PFSK-1 (cell line): ENCODE measurements at regions not wholly inside any gene's neighbourhood (a gene's known extent, or its start where the extent isn't known, plus 50 kb on each side); places are given as distances from the start of the nearest gene placed in this dataset.

Experiments
- FOXP2 ChIP-seq: optimal IDR thresholded peaks from 2 replicates; pipeline ENCODE3; 2011; ENCODE audit warnings: borderline replicate concordance, control low read depth, inconsistent platforms; ENCODE audit not compliant: insufficient read depth; ENCODE audit errors: extremely low read length, extremely low read depth
- POLR2AphosphoS5 ChIP-seq: IDR thresholded peaks from 2 replicates; pipeline ENCODE4 v1.6.1; 2012; ENCODE audit warnings: low read depth, mild to moderate bottlenecking, control low read depth, low read length, moderate library complexity
- SIN3A ChIP-seq: IDR thresholded peaks from 2 replicates; pipeline ENCODE4 v1.6.1; 2012; ENCODE audit warnings: mild to moderate bottlenecking, low read length, moderate library complexity, borderline replicate concordance; ENCODE audit not compliant: insufficient read depth
- TAF1 ChIP-seq: IDR thresholded peaks from 2 replicates; pipeline ENCODE4 v1.6.1; 2012; ENCODE audit warnings: low read length, control low read depth, borderline replicate concordance; ENCODE audit not compliant: insufficient read depth
- TF ChIP-seq, protein P1 (sequence below), 2 experiments: IDR thresholded peaks; 2 replicates each; pipeline versions ENCODE4 v1.6.1 to v1.8.0; 2011 to 2012; ENCODE audit warnings: low read depth in 2 of 2, low read length in 2 of 2, control low read depth in 1 of 2, inconsistent platforms in 1 of 2, mild to moderate bottlenecking in 1 of 2, moderate library complexity in 1 of 2; ENCODE audit not compliant: insufficient read depth in 1 of 2

DNA sequence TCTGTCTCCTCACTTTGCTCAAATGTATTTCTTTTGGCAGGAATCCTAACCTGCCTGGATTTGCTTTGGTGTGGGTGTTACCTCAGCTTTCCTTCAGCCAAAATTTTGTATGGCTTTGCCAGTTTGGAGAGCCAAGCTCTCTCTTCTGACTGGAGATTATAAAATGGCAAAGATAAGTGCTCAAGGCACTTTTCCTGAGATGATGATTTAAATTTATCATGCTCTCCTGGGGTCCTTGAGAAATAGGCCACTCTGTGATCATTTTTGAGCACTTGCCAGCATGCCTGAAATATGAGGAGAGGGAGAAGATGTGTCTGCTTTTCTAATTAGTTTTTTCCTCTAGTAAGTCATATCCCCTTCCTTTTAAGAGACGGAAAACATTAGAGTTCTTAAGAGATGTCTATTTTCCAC is 683.0 kb downstream of the SLC4A3 start:
- TF ChIP-seq POLR2AphosphoS5 (no peak), FOXP2 (no peak), SIN3A (no peak)
- TF ChIP-seq, protein P1, sequence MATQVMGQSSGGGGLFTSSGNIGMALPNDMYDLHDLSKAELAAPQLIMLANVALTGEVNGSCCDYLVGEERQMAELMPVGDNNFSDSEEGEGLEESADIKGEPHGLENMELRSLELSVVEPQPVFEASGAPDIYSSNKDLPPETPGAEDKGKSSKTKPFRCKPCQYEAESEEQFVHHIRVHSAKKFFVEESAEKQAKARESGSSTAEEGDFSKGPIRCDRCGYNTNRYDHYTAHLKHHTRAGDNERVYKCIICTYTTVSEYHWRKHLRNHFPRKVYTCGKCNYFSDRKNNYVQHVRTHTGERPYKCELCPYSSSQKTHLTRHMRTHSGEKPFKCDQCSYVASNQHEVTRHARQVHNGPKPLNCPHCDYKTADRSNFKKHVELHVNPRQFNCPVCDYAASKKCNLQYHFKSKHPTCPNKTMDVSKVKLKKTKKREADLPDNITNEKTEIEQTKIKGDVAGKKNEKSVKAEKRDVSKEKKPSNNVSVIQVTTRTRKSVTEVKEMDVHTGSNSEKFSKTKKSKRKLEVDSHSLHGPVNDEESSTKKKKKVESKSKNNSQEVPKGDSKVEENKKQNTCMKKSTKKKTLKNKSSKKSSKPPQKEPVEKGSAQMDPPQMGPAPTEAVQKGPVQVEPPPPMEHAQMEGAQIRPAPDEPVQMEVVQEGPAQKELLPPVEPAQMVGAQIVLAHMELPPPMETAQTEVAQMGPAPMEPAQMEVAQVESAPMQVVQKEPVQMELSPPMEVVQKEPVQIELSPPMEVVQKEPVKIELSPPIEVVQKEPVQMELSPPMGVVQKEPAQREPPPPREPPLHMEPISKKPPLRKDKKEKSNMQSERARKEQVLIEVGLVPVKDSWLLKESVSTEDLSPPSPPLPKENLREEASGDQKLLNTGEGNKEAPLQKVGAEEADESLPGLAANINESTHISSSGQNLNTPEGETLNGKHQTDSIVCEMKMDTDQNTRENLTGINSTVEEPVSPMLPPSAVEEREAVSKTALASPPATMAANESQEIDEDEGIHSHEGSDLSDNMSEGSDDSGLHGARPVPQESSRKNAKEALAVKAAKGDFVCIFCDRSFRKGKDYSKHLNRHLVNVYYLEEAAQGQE (IDR thresholded peaks at IDR 0.05; ENCODE audit: insufficient read depth in 1 of 2, low read depth in 2 of 2, low read length in 2 of 2) = no peak

DNA sequence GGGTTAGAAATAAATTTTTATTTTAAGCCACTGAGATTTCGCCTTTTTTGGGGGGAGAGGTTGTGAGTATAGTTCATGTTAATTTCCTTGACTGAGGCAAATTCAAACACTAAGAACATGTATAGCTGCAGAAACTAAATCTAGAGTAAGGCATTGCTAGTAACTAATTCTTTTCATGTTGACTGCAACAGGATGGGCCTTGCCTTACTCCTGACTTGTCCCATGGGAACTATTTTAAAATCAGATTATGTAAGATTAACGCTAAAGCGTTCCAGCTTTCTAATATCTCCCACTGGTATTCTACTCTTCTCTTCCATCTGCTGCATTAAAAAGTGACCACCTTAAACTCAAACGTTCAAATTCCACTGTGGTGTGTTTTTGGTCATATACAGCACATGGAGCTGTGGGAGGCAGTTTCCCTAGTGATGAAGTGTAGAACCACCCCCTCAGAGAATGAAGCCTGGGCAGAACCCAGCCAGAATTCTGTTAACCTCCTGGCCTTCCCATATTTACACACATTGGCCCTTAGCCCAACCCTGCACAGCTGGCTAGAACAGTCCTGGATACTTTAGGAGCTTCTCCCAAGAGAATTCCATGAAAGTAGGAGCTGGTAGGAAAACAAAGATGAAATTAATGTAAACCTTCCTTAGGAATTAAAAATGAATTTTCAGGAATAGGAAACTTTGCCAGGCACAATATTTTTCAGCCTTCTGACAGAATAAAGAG is 687.8 kb downstream of the SLC4A3 start:
- no peak for TF ChIP-seq SIN3A
- no peak for TF ChIP-seq POLR2AphosphoS5
- TF ChIP-seq TAF1 = no peak
- TF ChIP-seq FOXP2 = no peak
- TF ChIP-seq, protein P1 (IDR thresholded peaks at IDR 0.05; ENCODE audit: insufficient read depth in 1 of 2, low read depth in 2 of 2, low read length in 2 of 2) = no peak

DNA sequence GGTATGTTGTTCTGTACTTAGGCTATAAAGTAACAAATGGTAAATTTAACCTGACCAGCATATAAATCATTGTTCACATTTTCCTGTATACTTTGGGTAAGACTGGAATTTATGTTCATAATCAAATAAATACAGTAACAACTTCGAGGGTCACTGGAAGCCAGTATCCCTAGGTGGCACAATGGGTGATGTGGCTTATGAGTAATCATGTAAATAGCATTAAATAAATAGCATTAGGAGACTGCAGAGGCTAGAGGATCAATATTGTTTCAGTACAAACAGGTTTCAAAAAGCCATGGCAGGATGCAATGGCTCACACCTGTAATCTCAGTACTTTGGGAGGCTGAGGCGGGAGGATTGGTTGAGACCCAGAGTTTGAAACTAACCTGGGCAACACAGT is 690.6 kb downstream of the SLC4A3 start:
- no peak for TF ChIP-seq SIN3A
- TF ChIP-seq, protein P1 (IDR thresholded peaks at IDR 0.05; ENCODE audit: insufficient read depth in 1 of 2, low read depth in 2 of 2, low read length in 2 of 2) = no peak

DNA sequence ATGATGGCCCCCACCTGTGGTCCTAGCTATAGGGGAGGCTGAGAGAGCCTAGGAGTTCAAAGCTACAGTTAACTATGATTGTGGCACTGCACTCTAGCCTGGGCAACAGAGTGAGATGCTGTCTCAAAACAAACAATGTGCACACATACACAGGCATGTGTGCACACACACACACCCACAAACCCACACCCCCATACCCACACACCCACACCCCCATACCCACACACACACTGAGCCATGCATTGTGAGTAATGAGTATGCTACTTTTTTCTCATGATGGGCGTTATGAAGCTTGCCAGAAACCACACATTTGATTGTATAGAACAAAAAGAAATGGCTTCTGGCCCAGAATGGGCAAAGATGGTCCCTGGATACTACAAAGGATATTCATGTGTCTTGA is 691.1 kb downstream of the SLC4A3 start:
- TF ChIP-seq SIN3A (no peak), FOXP2 (no peak), TAF1 (no peak)

DNA sequence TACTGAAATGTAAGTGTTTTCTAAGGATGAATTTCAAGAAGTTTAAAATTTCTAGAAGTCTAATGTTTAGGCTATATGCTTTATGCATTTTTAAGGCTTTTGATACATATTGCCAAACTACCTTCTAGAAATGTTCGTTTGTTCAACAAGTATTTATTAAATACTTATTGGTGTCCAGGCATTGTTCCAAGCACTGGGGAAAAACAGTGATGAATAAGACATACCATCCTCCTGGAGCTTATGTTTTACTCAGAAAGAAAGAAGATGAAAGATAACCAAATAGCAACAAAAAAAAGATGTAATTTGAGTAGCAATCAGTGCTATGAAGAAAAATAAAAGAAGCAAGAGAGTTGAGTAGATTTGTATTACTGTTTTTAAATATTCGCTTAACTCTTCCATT is 692.9 kb downstream of the SLC4A3 start:
- TF ChIP-seq TAF1 (no peak), POLR2AphosphoS5 (no peak), SIN3A (no peak), FOXP2 (no peak)
- TF ChIP-seq, protein P1 (IDR thresholded peaks at IDR 0.05; ENCODE audit: insufficient read depth in 1 of 2, low read depth in 2 of 2, low read length in 2 of 2) = no peak

DNA sequence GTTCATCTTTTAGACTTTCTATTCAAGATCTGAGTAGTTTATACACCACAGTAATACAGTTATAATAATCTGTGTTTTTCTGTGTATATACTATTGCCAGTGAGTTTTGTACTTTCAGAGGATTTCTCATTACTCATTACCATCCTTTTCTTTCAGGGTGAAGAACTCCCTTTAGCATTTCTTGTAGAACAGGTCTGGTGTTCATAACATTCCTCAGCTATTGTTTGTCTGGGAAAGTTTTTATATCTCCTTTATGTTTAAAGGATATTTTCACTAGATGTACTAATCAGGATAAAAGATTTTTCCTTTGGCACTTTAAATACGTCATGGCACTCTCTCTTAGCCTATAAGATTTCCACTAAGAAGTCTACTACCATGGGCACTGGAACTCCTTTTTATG is 705.5 kb downstream of the SLC4A3 start:
- TF ChIP-seq TAF1 = no peak
- no peak for TF ChIP-seq SIN3A
- TF ChIP-seq POLR2AphosphoS5 = no peak
- no peak for TF ChIP-seq FOXP2
- TF ChIP-seq, protein P1 (IDR thresholded peaks at IDR 0.05; ENCODE audit: insufficient read depth in 1 of 2, low read depth in 2 of 2, low read length in 2 of 2) = no peak
